ENCODE measurements at regions not wholly inside any gene's neighbourhood (a gene's known extent, or its start where the extent isn't known, plus 50 kb on each side); places are given as distances from the start of the nearest gene placed in this dataset.
A peak's percentile ranks its signal among the peaks of the same experiment; 100 is the strongest.

- no peak overlapping the region for H3K27ac Mint-ChIP-seq (ENCODE audit: unreplicated experiment)
These were observed 552.6 kb upstream of the GJE1 start for GRCh38 chr6:141580131-141580530.

GRCh38 chr6:141576751-141577150 lies 556.0 kb upstream of the GJE1 start:
- H3K36me3 Mint-ChIP-seq (ENCODE audit: unreplicated experiment), result peaks cover 2% of the 10 kb centered on the region
- peaks cover 5% of the 10 kb centered on the region for H3K4me1 Mint-ChIP-seq (ENCODE audit: unreplicated experiment)
- DNase-seq (ENCODE audit: extremely low spot score, unreplicated experiment), result no peak
- TF ChIP-seq, protein P1, sequence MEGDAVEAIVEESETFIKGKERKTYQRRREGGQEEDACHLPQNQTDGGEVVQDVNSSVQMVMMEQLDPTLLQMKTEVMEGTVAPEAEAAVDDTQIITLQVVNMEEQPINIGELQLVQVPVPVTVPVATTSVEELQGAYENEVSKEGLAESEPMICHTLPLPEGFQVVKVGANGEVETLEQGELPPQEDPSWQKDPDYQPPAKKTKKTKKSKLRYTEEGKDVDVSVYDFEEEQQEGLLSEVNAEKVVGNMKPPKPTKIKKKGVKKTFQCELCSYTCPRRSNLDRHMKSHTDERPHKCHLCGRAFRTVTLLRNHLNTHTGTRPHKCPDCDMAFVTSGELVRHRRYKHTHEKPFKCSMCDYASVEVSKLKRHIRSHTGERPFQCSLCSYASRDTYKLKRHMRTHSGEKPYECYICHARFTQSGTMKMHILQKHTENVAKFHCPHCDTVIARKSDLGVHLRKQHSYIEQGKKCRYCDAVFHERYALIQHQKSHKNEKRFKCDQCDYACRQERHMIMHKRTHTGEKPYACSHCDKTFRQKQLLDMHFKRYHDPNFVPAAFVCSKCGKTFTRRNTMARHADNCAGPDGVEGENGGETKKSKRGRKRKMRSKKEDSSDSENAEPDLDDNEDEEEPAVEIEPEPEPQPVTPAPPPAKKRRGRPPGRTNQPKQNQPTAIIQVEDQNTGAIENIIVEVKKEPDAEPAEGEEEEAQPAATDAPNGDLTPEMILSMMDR (IDR thresholded peaks at IDR 0.05), result no peak
- H3K27ac Mint-ChIP-seq (ENCODE audit: unreplicated experiment), result no peak overlapping the region
- H3K9me3 Mint-ChIP-seq (ENCODE audit: unreplicated experiment), result peaks cover 13% of the 10 kb centered on the region
- no peak overlapping the region for H3K4me3 Mint-ChIP-seq (ENCODE audit: unreplicated experiment)
- no peaks in the 10 kb centered on the region for H3K27me3 Mint-ChIP-seq (ENCODE audit: unreplicated experiment)

More at GRCh38 chr6:141580131-141580530, 552.6 kb upstream of the GJE1 start:
- DNase-seq (ENCODE audit: extremely low spot score, unreplicated experiment), result no peak
- TF ChIP-seq, protein P1 (IDR thresholded peaks at IDR 0.05), result no peak
- no peaks in the 10 kb centered on the region for H3K27me3 Mint-ChIP-seq (ENCODE audit: unreplicated experiment)
- peaks cover 4% of the 10 kb centered on the region for H3K9me3 Mint-ChIP-seq (ENCODE audit: unreplicated experiment)
- H3K4me1 Mint-ChIP-seq (ENCODE audit: unreplicated experiment), result peaks cover 8% of the 10 kb centered on the region
- no peak overlapping the region for H3K4me3 Mint-ChIP-seq (ENCODE audit: unreplicated experiment)
- H3K36me3 Mint-ChIP-seq (ENCODE audit: unreplicated experiment), result peaks cover 2% of the 10 kb centered on the region

GRCh38 chr6:141562851-141563763 lies 569.6 kb upstream of the GJE1 start:
- peaks cover 28% of the 10 kb centered on the region for H3K4me1 Mint-ChIP-seq (ENCODE audit: unreplicated experiment)
- H3K4me3 Mint-ChIP-seq (ENCODE audit: unreplicated experiment), result peak overlapping the region; percentile 43
- H3K27ac Mint-ChIP-seq (ENCODE audit: unreplicated experiment), result peak overlapping the region; percentile 85

GRCh38 chr6:141562186-141562811 lies 570.4 kb upstream of the GJE1 start:
- H3K4me3 Mint-ChIP-seq (ENCODE audit: unreplicated experiment), result peak overlapping the region; percentile 43
- no peak for DNase-seq (ENCODE audit: extremely low spot score, unreplicated experiment)
- TF ChIP-seq, protein P1 (IDR thresholded peaks at IDR 0.05), result no peak
- no peaks in the 10 kb centered on the region for H3K9me3 Mint-ChIP-seq (ENCODE audit: unreplicated experiment)
- H3K27ac Mint-ChIP-seq (ENCODE audit: unreplicated experiment), result peak overlapping the region; percentile 85
- peaks cover 28% of the 10 kb centered on the region for H3K4me1 Mint-ChIP-seq (ENCODE audit: unreplicated experiment)
- no peaks in the 10 kb centered on the region for H3K27me3 Mint-ChIP-seq (ENCODE audit: unreplicated experiment)
- H3K36me3 Mint-ChIP-seq (ENCODE audit: unreplicated experiment), result no peaks in the 10 kb centered on the region

More at GRCh38 chr6:141562851-141563763, 569.6 kb upstream of the GJE1 start:
- H3K36me3 Mint-ChIP-seq (ENCODE audit: unreplicated experiment), result no peaks in the 10 kb centered on the region
- TF ChIP-seq, protein P1 (IDR thresholded peaks at IDR 0.05), result peak; percentile 87
- peak; percentile 87 for DNase-seq (ENCODE audit: extremely low spot score, unreplicated experiment)
- H3K27me3 Mint-ChIP-seq (ENCODE audit: unreplicated experiment), result no peaks in the 10 kb centered on the region
- H3K9me3 Mint-ChIP-seq (ENCODE audit: unreplicated experiment), result no peaks in the 10 kb centered on the region

DNA sequence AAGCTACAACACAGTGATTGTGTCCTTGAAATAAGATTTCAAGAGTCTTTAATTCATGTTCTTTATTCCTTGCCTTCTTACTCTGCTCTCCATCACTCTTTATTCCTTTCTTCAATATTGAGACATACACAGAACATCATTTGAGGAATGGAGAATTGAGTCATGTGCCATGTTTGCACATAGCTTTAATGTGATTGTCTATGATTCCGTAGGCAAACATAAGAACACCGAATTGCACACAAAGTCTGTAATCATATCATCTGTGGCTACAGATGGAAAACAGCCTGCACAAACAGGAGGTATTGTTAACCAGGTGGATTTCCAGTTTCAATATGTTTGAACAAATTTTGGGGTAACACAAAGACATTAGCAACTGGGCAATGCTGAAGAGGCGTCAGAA lies 571.6 kb upstream of the GJE1 start:
- DNase-seq (ENCODE audit: extremely low spot score, unreplicated experiment), result no peak
- H3K27me3 Mint-ChIP-seq (ENCODE audit: unreplicated experiment), result no peaks in the 10 kb centered on the region
- no peaks in the 10 kb centered on the region for H3K36me3 Mint-ChIP-seq (ENCODE audit: unreplicated experiment)
- no peaks in the 10 kb centered on the region for H3K9me3 Mint-ChIP-seq (ENCODE audit: unreplicated experiment)
- peaks cover 28% of the 10 kb centered on the region for H3K4me1 Mint-ChIP-seq (ENCODE audit: unreplicated experiment)
- TF ChIP-seq, protein P1 (IDR thresholded peaks at IDR 0.05), result no peak
- no peak overlapping the region for H3K4me3 Mint-ChIP-seq (ENCODE audit: unreplicated experiment)
- H3K27ac Mint-ChIP-seq (ENCODE audit: unreplicated experiment), result no peak overlapping the region

Measured in osteocyte (in vitro differentiated cells).